CD14-positive monocyte (primary cell): ENCODE measurements at regions not wholly inside any gene's neighbourhood (a gene's known extent, or its start where the extent isn't known, plus 50 kb on each side); places are given as distances from the start of the nearest gene placed in this dataset.

Experiments
- DNase-seq, 3 donors: peaks; one replicate each; pipeline ENCODE4 v3.0.0-alpha.2; 2011 to 2022
- H2AFZ ChIP-seq: 2 replicates; pipeline ENCODE4 v1.6.0; 2012; ENCODE audit warnings: mild to moderate bottlenecking, low read depth, low read length, inconsistent platforms; ENCODE audit not compliant: insufficient read depth, poor library complexity, severe bottlenecking
- H3K27ac ChIP-seq, 2 donors: 1 replicate in 1 of 2; 2 replicates in 1 of 2; pipeline ENCODE4 v1.5.1; 2012 to 2013; ENCODE audit warnings: low read length in 2 of 2, control low read depth in 1 of 2, inconsistent platforms in 1 of 2, low read depth in 1 of 2, mild to moderate bottlenecking in 1 of 2
- H3K27me3 ChIP-seq, 2 donors: one replicate each; pipeline versions ENCODE4 v1.6.0 to v1.6.1; 2011 to 2013; ENCODE audit warnings: low read length in 2 of 2; ENCODE audit not compliant: control insufficient read depth in 2 of 2, insufficient read depth in 2 of 2
- H3K36me3 ChIP-seq, 2 donors: replicated peaks in 1 of 2; 1 replicate in 1 of 2; 2 replicates in 1 of 2; pipeline versions ENCODE4 v1.5.1 to v1.6.1; 2012 to 2013; ENCODE audit warnings: low read length in 2 of 2, control low read depth in 1 of 2, inconsistent platforms in 1 of 2, mild to moderate bottlenecking in 1 of 2; ENCODE audit not compliant: insufficient read depth in 2 of 2, control insufficient read depth in 1 of 2
- H3K4me1 ChIP-seq, 2 donors: 1 replicate in 1 of 2; 2 replicates in 1 of 2; pipeline versions ENCODE4 v1.5.1 to v1.6.1; 2012 to 2013; ENCODE audit warnings: low read length in 2 of 2, control low read depth in 1 of 2, inconsistent platforms in 1 of 2, mild to moderate bottlenecking in 1 of 2, moderate library complexity in 1 of 2; ENCODE audit not compliant: insufficient read depth in 2 of 2, control insufficient read depth in 1 of 2
- H3K4me2 ChIP-seq: replicated peaks from 2 replicates; pipeline ENCODE3; 2012; ENCODE audit warnings: low read length, moderate library complexity, mild to moderate bottlenecking; ENCODE audit not compliant: poor library complexity, severe bottlenecking; ENCODE audit errors: extremely low read depth
- H3K4me3 ChIP-seq, 3 experiments: fragments of 200-600 bp in 1 of 3; sonication (generic) in 1 of 3; replicated peaks in 1 of 3; 1 replicate in 2 of 3; 2 replicates in 1 of 3; pipeline ENCODE4 v1.5.1; 2011 to 2013; ENCODE audit warnings: low read length in 3 of 3, mild to moderate bottlenecking in 3 of 3, control low read depth in 2 of 3, low read depth in 2 of 3, inconsistent platforms in 1 of 3, moderate library complexity in 1 of 3
- H3K79me2 ChIP-seq: 2 replicates; pipeline ENCODE4 v1.6.0; 2012; ENCODE audit warnings: mild to moderate bottlenecking, control low read depth, inconsistent platforms, low read length, moderate library complexity; ENCODE audit not compliant: insufficient read depth
- H3K9ac ChIP-seq: 2 replicates; pipeline ENCODE4 v1.6.0; 2017; ENCODE audit warnings: low read length, mild to moderate bottlenecking; ENCODE audit not compliant: insufficient read depth, poor library complexity, severe bottlenecking
- H3K9me3 ChIP-seq, 2 donors: replicated peaks in 1 of 2; 1 replicate in 1 of 2; 2 replicates in 1 of 2; pipeline versions ENCODE4 v1.5.1 to v1.6.1; 2012 to 2013; ENCODE audit warnings: low read length in 2 of 2, control low read depth in 1 of 2; ENCODE audit not compliant: control insufficient read depth in 1 of 2, insufficient read depth in 1 of 2
- H4K20me1 ChIP-seq: 2 replicates; pipeline ENCODE4 v1.6.0; 2012; ENCODE audit warnings: mild to moderate bottlenecking, low read length, control low read depth, moderate library complexity; ENCODE audit not compliant: insufficient read depth
- H3K27ac Mint-ChIP-seq, 7 donors: one replicate each; pipeline ENCODE4 v1.8.0; 2020; ENCODE audit warnings: mild to moderate bottlenecking in 7 of 7, mixed read lengths in 7 of 7, moderate library complexity in 6 of 7, inconsistent platforms in 2 of 7
- H3K27me3 Mint-ChIP-seq, 3 donors: one replicate each; pipeline ENCODE4 v1.8.0; 2021 to 2022; ENCODE audit warnings: low read depth in 3 of 3, mild to moderate bottlenecking in 3 of 3, mixed read lengths in 3 of 3, moderate library complexity in 3 of 3, inconsistent platforms in 1 of 3
- H3K36me3 Mint-ChIP-seq, 2 donors: one replicate each; pipeline ENCODE4 v1.8.0; 2020; ENCODE audit warnings: mixed read lengths in 2 of 2, inconsistent platforms in 1 of 2, mild to moderate bottlenecking in 1 of 2
- H3K4me1 Mint-ChIP-seq: one replicate; pipeline ENCODE4 v1.8.0; 2020; ENCODE audit warnings: mild to moderate bottlenecking, mixed read lengths
- H3K4me3 Mint-ChIP-seq, 2 donors: one replicate each; pipeline ENCODE4 v1.8.0; 2020; ENCODE audit warnings: mild to moderate bottlenecking in 2 of 2, mixed read lengths in 2 of 2, moderate library complexity in 1 of 2
- H3K9me3 Mint-ChIP-seq, 7 donors: one replicate each; pipeline ENCODE4 v1.8.0; 2020 to 2022; ENCODE audit warnings: mixed read lengths in 7 of 7, mild to moderate bottlenecking in 6 of 7, moderate library complexity in 6 of 7, inconsistent platforms in 2 of 7
- CTCF ChIP-seq: fragments of 200-600 bp; IDR thresholded peaks from one replicate; pipeline ENCODE4 v1.8.0; 2022; ENCODE audit warnings: antibody characterized with exemption, mild to moderate bottlenecking
- WGBS: methylation state at CpG from one replicate; pipeline ENCODE4 v1.1.5; 2013; ENCODE audit warnings: missing lambda C conversion rate; ENCODE audit not compliant: insufficient coverage; 5-methylcytosine and 5-hydroxymethylcytosine counted together
- intact Hi-C, 2 donors: fragments of 100-400 bp; cut with micrococcal nuclease; formaldehyde crosslinking; loops; one replicate each; pipeline versions ENCODE4 v1.15.0 to v1.15.1; 2023

GRCh38 chr20:7742479-7742878, 197.8 kb downstream of the HAO1 start:
- Mint-ChIP-seq H3K9me3 (peaks cover 0 to 4% (median 0%) of the 10 kb centered on the region in 7 donors), H3K27me3 (no peaks in the 10 kb centered on the region), H3K36me3 (no peaks in the 10 kb centered on the region), H3K4me1 (no peaks in the 10 kb centered on the region), H3K4me3 (no peak overlapping the region), H3K27ac (no peak overlapping the region)
- Histone ChIP-seq H3K27me3 (no peaks in the 10 kb centered on the region), H3K4me2 (no peak overlapping the region), H2AFZ (no peak overlapping the region), H3K79me2 (no peaks in the 10 kb centered on the region), H3K4me3 (no peak overlapping the region), H3K36me3 (no peaks in the 10 kb centered on the region), H4K20me1 (no peaks in the 10 kb centered on the region), H3K9me3 (no peaks in the 10 kb centered on the region), H3K27ac (no peak overlapping the region), H3K4me1 (no peaks in the 10 kb centered on the region), H3K9ac (no peak overlapping the region)
- TF ChIP-seq CTCF: no peak
- intact Hi-C loops: no loop called here
- no CpG with 5 or more reads among the region's 2 CpGs for WGBS
- DNase-seq: no peak

DNA sequence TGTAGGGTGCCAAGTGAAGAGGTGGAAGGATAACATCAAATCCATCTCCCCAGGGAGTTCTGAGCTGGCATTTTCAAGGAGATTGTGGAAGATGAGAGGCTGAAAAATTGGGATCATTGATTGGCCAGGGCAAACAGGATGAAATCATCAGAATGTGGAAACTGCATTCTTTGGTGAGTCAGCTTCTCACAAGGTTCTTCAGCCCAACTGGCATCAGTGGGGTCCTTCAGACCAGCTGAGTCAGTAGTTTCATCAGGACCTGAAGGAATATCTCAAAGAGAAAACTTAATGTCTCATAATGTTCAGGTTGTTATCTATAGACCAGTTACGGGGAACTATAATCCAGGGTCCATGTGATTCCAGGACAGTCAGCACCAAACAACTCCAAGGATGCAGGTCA, 195.8 kb downstream of the HAO1 start:
- no peaks in the 10 kb centered on the region for H3K9me3 ChIP-seq
- DNase-seq: no peak
- Mint-ChIP-seq H3K36me3 (no peaks in the 10 kb centered on the region), H3K9me3 (peaks cover 0 to 4% (median 0%) of the 10 kb centered on the region in 7 donors), H3K4me3 (no peak overlapping the region), H3K27me3 (no peaks in the 10 kb centered on the region), H3K27ac (no peak overlapping the region), H3K4me1 (no peaks in the 10 kb centered on the region)
- no peaks in the 10 kb centered on the region for H3K36me3 ChIP-seq
- no peak overlapping the region for H3K9ac ChIP-seq
- H3K4me1 ChIP-seq: no peaks in the 10 kb centered on the region
- no peak overlapping the region for H3K4me2 ChIP-seq
- intact Hi-C loops: no loop called here
- no peaks in the 10 kb centered on the region for H4K20me1 ChIP-seq
- no peak overlapping the region for H2AFZ ChIP-seq
- H3K4me3 ChIP-seq: no peak overlapping the region
- H3K79me2 ChIP-seq: no peaks in the 10 kb centered on the region
- H3K27me3 ChIP-seq: no peaks in the 10 kb centered on the region
- 100% methylated on average over 1 of the region's 1 CpG for WGBS
- no peak overlapping the region for H3K27ac ChIP-seq
- no peak for TF ChIP-seq CTCF
